Ishikawa (cell line): ENCODE measurements at regions not wholly inside any gene's neighbourhood (a gene's known extent, or its start where the extent isn't known, plus 50 kb on each side); places are given as distances from the start of the nearest gene placed in this dataset.

Experiments
- CEBPB ChIP-seq: IDR thresholded peaks from 2 replicates; pipeline ENCODE4 v1.6.1; 2012
- CREB1 ChIP-seq: IDR thresholded peaks from 2 replicates; pipeline ENCODE4 v1.6.1; 2012; ENCODE audit warnings: low read depth
- EGR1 ChIP-seq: IDR thresholded peaks from 2 replicates; pipeline ENCODE4 v1.6.1; 2012
- EP300 ChIP-seq: IDR thresholded peaks from 2 replicates; pipeline ENCODE4 v1.6.1; 2012; ENCODE audit warnings: borderline replicate concordance
- FOXM1 ChIP-seq: IDR thresholded peaks from 2 replicates; pipeline ENCODE4 v1.6.1; 2012; ENCODE audit warnings: low read depth, borderline replicate concordance
- NFIC ChIP-seq: IDR thresholded peaks from 2 replicates; pipeline ENCODE4 v1.6.1; 2012
- RAD21 ChIP-seq: IDR thresholded peaks from 2 replicates; pipeline ENCODE4 v1.6.1; 2012; ENCODE audit warnings: low read depth
- REST ChIP-seq: IDR thresholded peaks from 2 replicates; pipeline ENCODE4 v1.6.1; 2012; ENCODE audit warnings: low read depth, mild to moderate bottlenecking
- TAF1 ChIP-seq: IDR thresholded peaks from 2 replicates; pipeline ENCODE4 v1.6.1; 2012; ENCODE audit warnings: low read depth, mild to moderate bottlenecking
- TCF12 ChIP-seq: IDR thresholded peaks from 2 replicates; pipeline ENCODE4 v1.6.1; 2012; ENCODE audit warnings: low read depth
- TEAD4 ChIP-seq: IDR thresholded peaks from 2 replicates; pipeline ENCODE4 v1.6.1; 2012
- YY1 ChIP-seq: IDR thresholded peaks from 2 replicates; pipeline ENCODE4 v1.6.1; 2012; ENCODE audit warnings: low read depth
- ZBTB7A ChIP-seq: IDR thresholded peaks from 2 replicates; pipeline ENCODE4 v1.6.1; 2012; ENCODE audit warnings: low read depth
- TF ChIP-seq, protein P1 (sequence below): IDR thresholded peaks from 2 replicates; pipeline ENCODE4 v1.6.1; 2012
- TF ChIP-seq, protein P2 (sequence below): IDR thresholded peaks from 2 replicates; pipeline ENCODE4 v1.6.1; 2012

GRCh38 chr7:93014410-93014809, 103.4 kb downstream of the SAMD9 start:
- TF ChIP-seq, protein P1, sequence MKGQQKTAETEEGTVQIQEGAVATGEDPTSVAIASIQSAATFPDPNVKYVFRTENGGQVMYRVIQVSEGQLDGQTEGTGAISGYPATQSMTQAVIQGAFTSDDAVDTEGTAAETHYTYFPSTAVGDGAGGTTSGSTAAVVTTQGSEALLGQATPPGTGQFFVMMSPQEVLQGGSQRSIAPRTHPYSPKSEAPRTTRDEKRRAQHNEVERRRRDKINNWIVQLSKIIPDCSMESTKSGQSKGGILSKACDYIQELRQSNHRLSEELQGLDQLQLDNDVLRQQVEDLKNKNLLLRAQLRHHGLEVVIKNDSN = no peak
- TF ChIP-seq TCF12 = no peak
- no peak for TF ChIP-seq ZBTB7A
- no peak for TF ChIP-seq RAD21
- no peak for TF ChIP-seq REST
- TF ChIP-seq CEBPB = no peak
- TF ChIP-seq, protein P2, sequence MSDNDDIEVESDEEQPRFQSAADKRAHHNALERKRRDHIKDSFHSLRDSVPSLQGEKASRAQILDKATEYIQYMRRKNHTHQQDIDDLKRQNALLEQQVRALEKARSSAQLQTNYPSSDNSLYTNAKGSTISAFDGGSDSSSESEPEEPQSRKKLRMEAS = no peak
- TF ChIP-seq EP300 = no peak
- TF ChIP-seq NFIC = no peak
- no peak for TF ChIP-seq EGR1
- TF ChIP-seq TEAD4 = no peak
- TF ChIP-seq CREB1 = no peak
- no peak for TF ChIP-seq YY1
- TF ChIP-seq TAF1 = no peak

GRCh38 chr7:93013446-93014061, 104.2 kb downstream of the SAMD9 start:
- no peak for TF ChIP-seq YY1
- TF ChIP-seq EGR1 = no peak
- TF ChIP-seq, protein P1 = no peak
- no peak for TF ChIP-seq NFIC
- no peak for TF ChIP-seq CREB1
- no peak for TF ChIP-seq TEAD4
- no peak for TF ChIP-seq RAD21
- no peak for TF ChIP-seq EP300
- TF ChIP-seq CEBPB = no peak
- no peak for TF ChIP-seq REST
- TF ChIP-seq TCF12 = no peak
- TF ChIP-seq FOXM1 = no peak
- TF ChIP-seq TAF1 = no peak
- TF ChIP-seq, protein P2 = no peak
- TF ChIP-seq ZBTB7A = no peak

GRCh38 chr7:93011351-93012294, 106.2 kb downstream of the SAMD9 start:
- TF ChIP-seq CREB1 (no peak), EP300 (no peak), ZBTB7A (no peak), YY1 (no peak), RAD21 (no peak)
- TF ChIP-seq, protein P1 = no peak
- TF ChIP-seq, protein P2 = no peak

GRCh38 chr7:93008833-93009232, 108.9 kb downstream of the SAMD9 start:
- TF ChIP-seq TEAD4 = no peak
- no peak for TF ChIP-seq EP300
- TF ChIP-seq, protein P2 = no peak
- TF ChIP-seq YY1 = no peak
- no peak for TF ChIP-seq ZBTB7A
- TF ChIP-seq FOXM1 = no peak
- TF ChIP-seq CREB1 = no peak
